HG02678 (cell line): ENCODE measurements at regions not wholly inside any gene's neighbourhood (a gene's known extent, or its start where the extent isn't known, plus 50 kb on each side); places are given as distances from the start of the nearest gene placed in this dataset.

Experiments used
- ATAC-seq: cut with Tn5 transposase; IDR thresholded peaks from one replicate; pipeline ENCODE4 v1.9.1; 2021; ENCODE audit warnings: mild to moderate bottlenecking, moderate library complexity; ENCODE audit not compliant: unreplicated experiment

GRCh38 chr3:72153477-72154314, 368.7 kb upstream of the PROK2 start:
- no peak for ATAC-seq

- no peak for ATAC-seq
Observed at GRCh38 chr3:72152551-72153476, 367.9 kb upstream of the PROK2 start.

GRCh38 chr3:72151465-72152238, 366.7 kb upstream of the PROK2 start:
- ATAC-seq, result no peak

- ATAC-seq, result no peak
Observed at GRCh38 chr3:72150634-72151412, 365.9 kb upstream of the PROK2 start.

GRCh38 chr3:72149645-72150300, 364.8 kb upstream of the PROK2 start:
- no peak for ATAC-seq

- no peak for ATAC-seq
Observed at GRCh38 chr3:72147600-72147999, 362.7 kb upstream of the PROK2 start.

GRCh38 chr3:72145506-72146380, 360.8 kb upstream of the PROK2 start:
- no peak for ATAC-seq

GRCh38 chr3:72144773-72145505, 360.0 kb upstream of the PROK2 start:
- peak; percentile 71 for ATAC-seq

- no peak for ATAC-seq
Observed at GRCh38 chr3:72143966-72144717, 359.2 kb upstream of the PROK2 start.

GRCh38 chr3:72143322-72143721, 358.4 kb upstream of the PROK2 start:
- no peak for ATAC-seq

GRCh38 chr3:72142028-72142427, 357.1 kb upstream of the PROK2 start:
- peak; percentile 46 for ATAC-seq

- ATAC-seq, result no peak
Observed at GRCh38 chr3:72141264-72141663, 356.3 kb upstream of the PROK2 start.

GRCh38 chr3:72139316-72139715, 354.4 kb upstream of the PROK2 start:
- ATAC-seq, result no peak

- no peak for ATAC-seq
Observed at GRCh38 chr3:72137865-72138861, 353.2 kb upstream of the PROK2 start.

- ATAC-seq, result no peak
Observed at GRCh38 chr3:72135636-72136035, 350.7 kb upstream of the PROK2 start.

GRCh38 chr3:72134989-72135451, 350.1 kb upstream of the PROK2 start:
- ATAC-seq, result no peak
